Testis (tissue), 2 donors: ENCODE measurements at regions not wholly inside any gene's neighbourhood (a gene's known extent, or its start where the extent isn't known, plus 50 kb on each side); places are given as distances from the start of the nearest gene placed in this dataset.

Source experiments
- DNase-seq: peaks from one replicate; pipeline ENCODE4 v3.0.0-alpha.2; 2019
- H3K27ac ChIP-seq, 2 donors: fragments of 200-600 bp; sonication (generic); one replicate each; pipeline ENCODE4 v1.5.1; 2019
- H3K27me3 ChIP-seq: fragments of 200-600 bp; sonication (generic); one replicate; pipeline ENCODE4 v1.5.1; 2019
- H3K36me3 ChIP-seq: fragments of 200-600 bp; sonication (generic); one replicate; pipeline ENCODE4 v1.5.1; 2017; ENCODE audit warnings: low read depth; ENCODE audit errors: missing control alignments
- H3K4me1 ChIP-seq: fragments of 200-600 bp; sonication (generic); one replicate; pipeline ENCODE4 v1.5.1; 2019
- H3K4me3 ChIP-seq, 2 donors: fragments of 200-600 bp; sonication (generic); one replicate each; pipeline ENCODE4 v1.5.1; 2017 to 2019
- H3K9me3 ChIP-seq: fragments of 200-600 bp; sonication (generic); one replicate; pipeline ENCODE4 v1.5.1; 2017
- CTCF ChIP-seq, 3 experiments: fragments of 450-650 bp in 2 of 3; fragments of 200-600 bp in 1 of 3; sonication (generic) in 1 of 3; IDR thresholded peaks; one replicate each; pipeline ENCODE4 v1.5.1; 2016 to 2019; ENCODE audit warnings: antibody characterized with exemption in 3 of 3, mild to moderate bottlenecking in 2 of 3, moderate library complexity in 1 of 3
- POLR2A ChIP-seq: fragments of 450-650 bp; IDR thresholded peaks from one replicate; pipeline ENCODE4 v1.6.1; 2017; ENCODE audit warnings: antibody characterized with exemption, mild to moderate bottlenecking, moderate library complexity
- WGBS, 2 donors: methylation state at CpG; one replicate each; pipeline ENCODE4 v1.1.5; 2018; 5-methylcytosine and 5-hydroxymethylcytosine counted together
- intact Hi-C: fragments of 100-400 bp; cut with DNase I; formaldehyde crosslinking; loops from one replicate; pipeline ENCODE4 v1.15.1; 2023; ENCODE audit warnings: low total_unique reads

GRCh38 chr13:111902726-111903125 is 164.2 kb upstream of the SOX1 start:
- Histone ChIP-seq H3K4me1 (no peaks in the 10 kb centered on the region), H3K27ac (no peak overlapping the region), H3K4me3 (no peak overlapping the region), H3K27me3 (no peaks in the 10 kb centered on the region), H3K9me3 (no peaks in the 10 kb centered on the region), H3K36me3 (no peaks in the 10 kb centered on the region)
- intact Hi-C loops, result no loop called here
- DNase-seq, result no peak
- WGBS, 2 donors, result 81 to 89% methylated on average over 10 of the region's 10 CpGs
- TF ChIP-seq CTCF (IDR thresholded peaks at IDR 0.05), result no peak
- TF ChIP-seq POLR2A, result no peak

GRCh38 chr13:111903143-111903542 is 163.8 kb upstream of the SOX1 start:
- intact Hi-C loops, result no loop called here
- Histone ChIP-seq H3K4me1 (no peaks in the 10 kb centered on the region), H3K36me3 (no peaks in the 10 kb centered on the region), H3K9me3 (no peaks in the 10 kb centered on the region), H3K27me3 (no peaks in the 10 kb centered on the region), H3K27ac (no peak overlapping the region), H3K4me3 (no peak overlapping the region)
- 88 to 90% methylated on average over 4 to 5 of the region's 5 CpGs for WGBS, 2 donors
- DNase-seq, result no peak
- TF ChIP-seq POLR2A (no peak), CTCF (IDR thresholded peaks at IDR 0.05) (no peak)

- Histone ChIP-seq H3K27ac (no peak overlapping the region), H3K9me3 (no peaks in the 10 kb centered on the region), H3K27me3 (no peaks in the 10 kb centered on the region), H3K4me1 (no peaks in the 10 kb centered on the region), H3K36me3 (no peaks in the 10 kb centered on the region), H3K4me3 (no peak overlapping the region)
- no peak for DNase-seq
- WGBS, 2 donors, result 71 to 81% methylated on average over 7 of the region's 7 CpGs
- TF ChIP-seq CTCF (IDR thresholded peaks at IDR 0.05), result no peak
- intact Hi-C loops, result no loop called here
These were observed 162.8 kb upstream of the SOX1 start for GRCh38 chr13:111904166-111904565.

- H3K36me3 ChIP-seq, result no peaks in the 10 kb centered on the region
- intact Hi-C loops, result no loop called here
- no peaks in the 10 kb centered on the region for H3K27me3 ChIP-seq
- TF ChIP-seq POLR2A (no peak), CTCF (IDR thresholded peaks at IDR 0.05) (no peak)
- no peak overlapping the region for H3K27ac ChIP-seq
- no peaks in the 10 kb centered on the region for H3K9me3 ChIP-seq
- H3K4me1 ChIP-seq, result no peaks in the 10 kb centered on the region
- DNase-seq, result peak; percentile 41
- WGBS, 2 donors, result 65 to 71% methylated on average over 32 to 45 of the region's 47 CpGs
- peak overlapping the region in 1 of 2 donors; percentile 17 for H3K4me3 ChIP-seq
These were observed 162.0 kb upstream of the SOX1 start for GRCh38 chr13:111904701-111905608.

- no peaks in the 10 kb centered on the region for H3K27me3 ChIP-seq
- H3K9me3 ChIP-seq, result no peaks in the 10 kb centered on the region
- no peaks in the 10 kb centered on the region for H3K4me1 ChIP-seq
- TF ChIP-seq CTCF (IDR thresholded peaks at IDR 0.05), result no peak
- no peak for TF ChIP-seq POLR2A
- no peak overlapping the region for H3K4me3 ChIP-seq
- intact Hi-C loops, result no loop called here
- no peak overlapping the region for H3K27ac ChIP-seq
- H3K36me3 ChIP-seq, result no peaks in the 10 kb centered on the region
- 86% methylated on average over 8 of the region's 8 CpGs for WGBS, 2 donors
- no peak for DNase-seq
These were observed 161.4 kb upstream of the SOX1 start for GRCh38 chr13:111905609-111905945.
